MM.1S (cell line): ENCODE measurements at regions not wholly inside any gene's neighbourhood (a gene's known extent, or its start where the extent isn't known, plus 50 kb on each side); places are given as distances from the start of the nearest gene placed in this dataset.

Experiments
- CTCF ChIP-seq: fragments of 300-600 bp; sonication (generic); IDR thresholded peaks from 2 replicates; pipeline ENCODE4 v1.5.1; 2016; ENCODE audit warnings: antibody characterized with exemption, low read length, mixed read lengths
- EZH2 ChIP-seq: fragments of 300-600 bp; sonication (generic); optimal IDR thresholded peaks from 2 replicates; pipeline ENCODE3; 2017; ENCODE audit warnings: low read depth, mild to moderate bottlenecking, antibody characterized with exemption, low read length, mixed read lengths
- EZH2phosphoT487 ChIP-seq: fragments of 300-600 bp; sonication (generic); IDR thresholded peaks from 2 replicates; pipeline ENCODE4 v1.6.1; 2018; ENCODE audit warnings: antibody characterized with exemption, low read length

GRCh38 chr13:53340505-53341143 lies 312.0 kb downstream of the OLFM4 start:
- no peak for TF ChIP-seq EZH2phosphoT487
- no peak for TF ChIP-seq EZH2
- TF ChIP-seq CTCF, result no peak
